Activated CD4-positive, alpha-beta T cell treated with anti-CD3 and anti-CD28 coated beads, Interleukin-2, amount 50 U/mL, for 24 hours (primary cell): ENCODE measurements at regions not wholly inside any gene's neighbourhood (a gene's known extent, or its start where the extent isn't known, plus 50 kb on each side); places are given as distances from the start of the nearest gene placed in this dataset.

Experiments used
- DNase-seq, 2 donors: peaks; one replicate each; pipeline ENCODE4 v3.0.0-alpha.2; 2020; ENCODE audit warnings: low read depth in 1 of 2, low spot score in 1 of 2

GRCh38 chr7:114755856-114756255 is 166.0 kb upstream of the MDFIC start:
- no peak for DNase-seq

- no peak for DNase-seq
Measured at GRCh38 chr7:114758661-114759227, 163.2 kb upstream of the MDFIC start.

GRCh38 chr7:114759347-114760062 is 162.4 kb upstream of the MDFIC start:
- DNase-seq, result no peak

GRCh38 chr7:114760477-114760876 is 161.4 kb upstream of the MDFIC start:
- no peak for DNase-seq

GRCh38 chr7:114761973-114762372 is 159.9 kb upstream of the MDFIC start:
- no peak for DNase-seq

- DNase-seq, result no peak
Measured at GRCh38 chr7:114765331-114766040, 156.4 kb upstream of the MDFIC start.

- DNase-seq, result no peak
Measured at GRCh38 chr7:114766041-114766356, 155.9 kb upstream of the MDFIC start.

GRCh38 chr7:114777288-114777687 is 144.6 kb upstream of the MDFIC start:
- no peak for DNase-seq

GRCh38 chr7:114783508-114783907 is 138.4 kb upstream of the MDFIC start:
- DNase-seq, result no peak

- DNase-seq, result no peak
Measured at GRCh38 chr7:114784177-114784576, 137.7 kb upstream of the MDFIC start.

GRCh38 chr7:114784746-114785145 is 137.1 kb upstream of the MDFIC start:
- DNase-seq, result no peak

- DNase-seq, result no peak
Measured at GRCh38 chr7:114785496-114785895, 136.4 kb upstream of the MDFIC start.

- no peak for DNase-seq
Measured at GRCh38 chr7:114786455-114786854, 135.4 kb upstream of the MDFIC start.

- no peak for DNase-seq
Measured at GRCh38 chr7:114787556-114787955, 134.3 kb upstream of the MDFIC start.

- no peak for DNase-seq
Measured at GRCh38 chr7:114788706-114789105, 133.2 kb upstream of the MDFIC start.

- no peak for DNase-seq
Measured at GRCh38 chr7:114789161-114789560, 132.7 kb upstream of the MDFIC start.

GRCh38 chr7:114789871-114790311 is 132.0 kb upstream of the MDFIC start:
- DNase-seq, result no peak

GRCh38 chr7:114790521-114790920 is 131.4 kb upstream of the MDFIC start:
- no peak for DNase-seq

GRCh38 chr7:114791771-114792170 is 130.1 kb upstream of the MDFIC start:
- DNase-seq, result no peak

- DNase-seq, result no peak
Measured at GRCh38 chr7:114793155-114793845, 128.6 kb upstream of the MDFIC start.

- DNase-seq, result no peak
Measured at GRCh38 chr7:114795475-114795874, 126.4 kb upstream of the MDFIC start.

- DNase-seq, result no peak
Measured at GRCh38 chr7:114799628-114800028, 122.3 kb upstream of the MDFIC start.
